ENCODE measurements at regions not wholly inside any gene's neighbourhood (a gene's known extent, or its start where the extent isn't known, plus 50 kb on each side); places are given as distances from the start of the nearest gene placed in this dataset.

GRCh38 chr20:11301699-11302098 is 616.0 kb upstream of the BTBD3 start:
- TF ChIP-seq CTCF (IDR thresholded peaks at IDR 0.05) (no peak), POLR2A (IDR thresholded peaks at IDR 0.05) (no peak)
